GM19397 (cell line): ENCODE measurements at regions not wholly inside any gene's neighbourhood (a gene's known extent, or its start where the extent isn't known, plus 50 kb on each side); places are given as distances from the start of the nearest gene placed in this dataset.

Source experiments
- ATAC-seq: cut with Tn5 transposase; IDR thresholded peaks from one replicate; pipeline ENCODE4 v1.9.1; 2021; ENCODE audit warnings: mild to moderate bottlenecking, moderate library complexity; ENCODE audit not compliant: unreplicated experiment

- ATAC-seq: no peak
Measured at GRCh38 chr9:28779243-28779642, 1206.0 kb upstream of the C9orf72 start.

- ATAC-seq: no peak
Measured at GRCh38 chr9:28781481-28781880, 1208.2 kb upstream of the C9orf72 start.

DNA sequence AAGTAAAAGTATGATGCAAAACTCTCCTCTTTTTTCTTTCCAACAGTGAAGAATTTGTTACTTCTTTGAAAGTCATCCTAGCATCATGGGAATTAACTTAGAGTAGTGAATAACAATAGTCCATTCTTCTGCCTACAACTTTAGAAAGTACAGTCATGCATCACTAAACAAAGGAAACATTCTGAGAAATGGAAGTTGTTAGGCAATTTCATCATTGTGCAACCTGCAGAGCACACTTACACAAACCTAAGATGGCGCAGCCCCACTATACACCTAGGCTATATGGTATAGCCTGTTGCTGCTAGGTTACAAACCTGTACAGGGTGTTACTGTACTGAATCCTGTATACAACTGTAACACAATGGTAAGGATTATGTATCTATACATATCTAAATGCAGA is 1209.3 kb upstream of the C9orf72 start:
- ATAC-seq: no peak

- ATAC-seq: no peak
Measured at GRCh38 chr9:28792716-28793115, 1219.4 kb upstream of the C9orf72 start.

DNA sequence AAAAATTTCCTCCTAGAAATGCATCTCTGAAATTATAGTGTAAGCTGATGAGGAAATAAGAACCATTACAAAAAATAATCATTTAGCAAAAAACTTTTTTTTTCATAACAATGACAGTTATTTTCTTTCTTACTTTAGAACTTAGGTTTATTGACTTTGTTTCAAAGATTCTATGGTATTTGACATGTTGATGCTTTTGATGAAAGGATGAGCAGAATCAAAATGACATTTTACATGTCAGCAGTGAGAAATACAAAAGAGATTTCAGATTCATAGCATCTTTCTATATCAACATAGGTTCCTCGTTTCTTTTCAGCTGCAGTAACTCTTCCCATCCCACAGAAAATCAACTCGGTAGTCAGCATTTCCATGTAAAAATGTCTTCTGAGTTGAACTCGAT is 1226.6 kb upstream of the C9orf72 start:
- ATAC-seq: no peak

- no peak for ATAC-seq
Measured at GRCh38 chr9:28801144-28801799, 1228.0 kb upstream of the C9orf72 start.

DNA sequence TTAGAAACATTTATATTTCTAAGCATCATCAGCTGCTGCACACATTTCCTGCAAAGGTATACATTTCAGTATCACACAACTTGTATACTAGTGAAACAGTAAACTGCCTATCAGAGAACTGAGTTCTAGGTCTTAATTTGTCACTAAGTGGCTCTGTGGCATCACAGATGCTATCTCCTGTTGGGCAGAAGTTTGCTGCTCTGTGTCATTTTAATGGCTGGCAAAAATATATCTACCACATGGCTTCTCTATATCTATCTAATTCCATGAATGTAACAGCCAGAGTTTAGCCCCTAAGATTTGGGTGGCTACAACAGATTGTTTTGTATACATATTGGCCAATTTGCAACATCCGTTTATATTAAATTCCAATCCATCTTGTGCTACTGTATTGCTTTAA is 1231.9 kb upstream of the C9orf72 start:
- no peak for ATAC-seq

DNA sequence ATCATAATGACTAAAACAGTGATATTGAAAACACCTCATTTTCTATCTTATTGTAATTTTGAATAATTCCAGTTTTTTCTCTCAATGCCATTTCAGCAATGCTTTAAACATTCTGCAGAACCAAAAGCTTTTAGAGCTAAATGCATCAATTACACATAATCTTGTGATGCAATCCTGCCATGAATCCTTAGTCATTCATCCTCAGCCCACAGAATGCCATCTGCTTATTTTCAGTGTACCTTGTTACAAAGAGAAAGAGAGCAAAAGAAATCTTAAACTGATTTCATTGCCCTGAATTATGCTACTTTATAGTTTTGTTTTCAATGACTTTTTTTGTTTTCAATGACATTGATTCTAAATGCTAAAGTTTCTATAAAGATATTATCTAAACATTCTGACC is 1234.8 kb upstream of the C9orf72 start:
- ATAC-seq: no peak

DNA sequence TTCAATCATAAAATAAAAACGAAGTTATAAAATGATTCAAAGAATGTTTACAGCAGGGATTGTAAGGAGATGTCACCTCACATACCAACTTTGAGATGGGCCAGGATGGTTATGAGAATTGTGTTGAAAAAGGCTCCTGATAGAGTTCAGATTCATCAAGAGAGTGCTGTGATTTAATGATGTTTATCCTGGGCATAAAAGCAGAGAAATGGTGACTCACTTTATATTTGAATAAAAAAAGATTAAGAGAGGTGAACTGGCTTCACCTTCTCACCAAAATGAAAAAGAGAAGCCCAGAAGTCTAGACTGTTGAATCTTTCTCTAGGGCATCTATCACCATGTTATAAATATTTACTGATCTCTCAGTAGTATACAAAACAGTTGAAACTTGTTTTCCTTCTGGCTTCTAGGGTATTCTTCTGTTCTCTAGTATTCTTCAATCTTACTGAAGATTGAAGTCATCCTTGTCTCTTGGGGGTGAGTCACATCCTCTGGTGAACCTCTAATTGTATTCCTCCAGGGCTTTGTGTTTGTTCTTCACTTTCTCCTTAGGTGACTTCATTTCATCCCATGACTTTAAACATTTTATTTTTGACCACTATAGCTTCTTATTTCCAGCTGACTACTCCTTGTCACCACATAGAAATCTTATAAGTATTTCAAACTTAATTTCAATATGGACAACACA is 1237.3 kb upstream of the C9orf72 start:
- ATAC-seq: no peak

DNA sequence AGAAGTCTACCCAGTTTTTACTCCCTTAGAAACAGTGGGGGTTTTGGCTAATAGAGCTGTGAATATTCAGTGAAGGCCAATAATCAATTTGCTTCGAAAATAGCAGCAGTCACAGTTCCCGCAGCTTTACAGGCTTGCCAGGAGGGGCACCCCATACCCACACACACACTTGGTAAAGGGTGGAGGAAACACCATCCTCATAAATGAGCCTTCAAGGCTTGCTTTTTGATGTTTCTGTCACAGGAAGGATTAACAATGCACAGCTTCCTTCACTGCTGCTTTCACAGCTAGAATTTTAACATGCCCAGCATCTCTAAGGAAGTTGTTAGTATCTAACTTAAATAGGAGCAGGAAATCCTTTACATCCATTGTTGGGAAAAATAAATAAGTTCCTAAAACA is 1247.5 kb upstream of the C9orf72 start:
- ATAC-seq: no peak

DNA sequence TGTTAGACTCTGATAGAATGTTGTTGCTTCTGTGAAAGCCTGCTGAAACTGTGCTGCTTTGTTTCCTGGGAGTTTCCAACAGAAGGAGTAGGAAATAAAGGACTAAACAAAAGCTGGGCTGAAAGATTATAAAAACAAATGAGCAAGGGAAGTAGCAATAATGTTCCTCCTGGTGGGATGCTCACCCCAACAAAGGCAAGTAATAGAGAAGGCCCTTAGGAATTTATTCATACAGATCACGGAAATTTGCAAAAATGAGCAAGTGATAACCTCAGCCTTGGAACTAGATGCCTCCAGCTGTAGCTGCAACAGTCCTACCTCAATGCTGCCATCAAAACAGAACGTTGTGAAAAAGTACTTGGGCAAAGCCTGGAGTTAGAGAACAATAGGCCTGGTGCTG is 1248.0 kb upstream of the C9orf72 start:
- ATAC-seq: no peak

- ATAC-seq: no peak
Measured at GRCh38 chr9:28824432-28824963, 1251.2 kb upstream of the C9orf72 start.

DNA sequence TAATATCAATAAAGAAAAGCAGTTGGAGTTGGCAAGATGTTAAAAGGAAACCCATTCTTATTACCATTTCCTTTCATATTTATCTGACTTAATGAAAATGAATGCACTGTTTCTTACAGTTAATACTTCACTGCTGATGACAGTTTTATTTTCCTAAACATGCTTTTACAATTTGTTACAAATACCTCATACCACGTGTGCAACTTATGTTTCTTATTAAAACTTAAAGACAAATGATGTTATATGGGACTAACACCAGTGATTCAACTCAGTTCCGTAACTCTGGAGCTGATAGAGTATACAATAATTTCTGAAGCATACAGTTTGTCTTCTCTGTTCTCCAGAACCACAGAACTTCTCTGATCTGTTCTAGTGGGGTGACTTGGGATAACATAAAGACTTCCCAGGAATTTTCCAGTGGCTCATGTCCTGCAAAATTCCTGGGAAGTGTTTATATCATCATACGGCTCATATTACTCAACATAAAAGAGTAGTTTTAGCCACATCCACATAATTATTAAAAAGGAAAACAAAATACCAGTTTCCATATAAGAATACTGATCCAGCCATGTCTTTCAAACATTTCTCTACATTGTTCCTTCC is 1259.0 kb upstream of the C9orf72 start:
- no peak for ATAC-seq

GRCh38 chr9:28834156-28834555 is 1260.9 kb upstream of the C9orf72 start:
- ATAC-seq: no peak

DNA sequence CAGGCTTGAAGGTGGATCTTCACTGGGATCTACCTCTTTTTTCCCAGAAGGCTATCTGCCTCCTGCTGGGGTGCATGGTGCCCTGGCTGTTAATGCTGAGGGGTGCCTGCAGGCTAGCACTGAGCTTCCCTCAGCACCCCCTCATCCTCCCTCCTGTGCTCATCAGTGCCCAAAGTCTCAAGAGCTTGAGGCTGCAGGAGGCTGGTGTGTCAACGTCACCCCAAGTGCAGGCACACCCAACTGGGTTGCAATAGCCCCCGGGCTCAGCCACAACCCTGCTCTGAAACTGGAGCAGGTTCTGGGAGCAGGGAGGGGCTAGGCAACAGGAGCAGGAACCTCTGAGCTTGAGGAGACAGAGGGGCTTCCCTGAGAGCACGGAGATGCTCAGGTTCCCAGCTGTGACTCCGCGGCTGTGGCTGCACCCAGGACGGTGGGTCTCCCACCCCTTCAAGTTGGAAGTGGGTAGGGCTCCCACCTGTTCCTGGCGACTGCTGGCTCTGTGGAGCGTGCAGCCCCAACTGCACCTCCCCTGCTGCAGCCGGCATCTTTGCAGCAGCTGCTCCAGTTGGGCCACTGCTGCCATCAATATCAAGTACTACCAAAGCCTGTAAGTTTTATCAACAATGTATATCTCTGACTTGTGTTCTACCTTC is 1266.6 kb upstream of the C9orf72 start:
- no peak for ATAC-seq

DNA sequence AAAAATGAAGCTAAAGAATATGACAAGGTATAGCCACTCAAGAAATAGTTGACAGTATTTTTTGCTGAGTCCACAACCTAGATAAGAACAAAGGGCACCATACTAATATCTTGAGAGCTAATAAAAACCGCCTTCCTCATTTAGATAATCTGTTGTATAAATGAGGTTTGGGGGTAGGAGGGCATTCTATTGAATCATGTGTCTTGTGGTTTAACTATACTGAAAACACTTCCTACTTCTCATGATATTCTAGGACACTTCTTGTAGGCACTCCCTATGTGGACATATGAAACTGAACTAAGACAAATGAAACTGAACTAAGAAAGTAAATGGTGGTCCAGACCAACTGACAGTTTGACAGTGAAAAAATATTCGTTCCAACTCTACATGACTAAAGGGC is 1268.5 kb upstream of the C9orf72 start:
- no peak for ATAC-seq

GRCh38 chr9:28847331-28847730 is 1274.0 kb upstream of the C9orf72 start:
- ATAC-seq: no peak

- ATAC-seq: no peak
Measured at GRCh38 chr9:28848671-28849070, 1275.4 kb upstream of the C9orf72 start.

DNA sequence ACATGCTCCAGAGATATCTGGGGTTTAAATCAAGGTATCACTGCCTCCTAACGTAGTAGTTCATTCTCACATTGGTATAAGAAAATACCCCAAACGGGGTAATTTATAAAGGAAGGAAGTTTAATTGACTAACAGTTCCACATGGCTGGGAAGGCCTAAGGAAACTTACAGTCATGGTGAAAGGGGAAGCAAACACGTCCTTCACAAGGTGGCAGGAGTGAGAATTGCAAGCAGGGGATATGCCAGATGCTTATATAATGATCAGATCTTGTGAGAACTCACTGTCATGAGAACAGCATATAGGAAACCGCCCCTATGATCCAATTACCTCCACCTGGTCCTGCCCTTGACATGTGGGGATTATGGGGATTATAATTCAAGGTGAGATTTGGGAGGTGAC is 1280.2 kb upstream of the C9orf72 start:
- no peak for ATAC-seq

GRCh38 chr9:28866951-28867350 is 1293.7 kb upstream of the C9orf72 start:
- no peak for ATAC-seq

GRCh38 chr9:28868228-28868990 is 1295.1 kb upstream of the C9orf72 start:
- ATAC-seq: no peak
